Hindlimb muscle (tissue), 1 donor: ENCODE measurements at regions not wholly inside any gene's neighbourhood (a gene's known extent, or its start where the extent isn't known, plus 50 kb on each side); places are given as distances from the start of the nearest gene placed in this dataset.

Source experiments
- DNase-seq: peaks from one replicate; pipeline ENCODE4 v3.0.0-alpha.2; 2013

GRCh38 chr6:154561750-154562149 lies 51.3 kb upstream of the CNKSR3 start:
- no peak for DNase-seq

GRCh38 chr6:154565331-154565730 lies 54.8 kb upstream of the CNKSR3 start:
- no peak for DNase-seq

- DNase-seq: no peak
Measured at GRCh38 chr6:154566866-154567265, 56.4 kb upstream of the CNKSR3 start.

- no peak for DNase-seq
Measured at GRCh38 chr6:154567695-154568220, 57.3 kb upstream of the CNKSR3 start.

- DNase-seq: no peak
Measured at GRCh38 chr6:154569156-154569862, 58.8 kb upstream of the CNKSR3 start.

- DNase-seq: no peak
Measured at GRCh38 chr6:154570505-154570904, 60.0 kb upstream of the CNKSR3 start.

- no peak for DNase-seq
Measured at GRCh38 chr6:154572556-154572955, 62.1 kb upstream of the CNKSR3 start.

GRCh38 chr6:154578004-154578559 lies 67.6 kb upstream of the CNKSR3 start:
- no peak for DNase-seq

GRCh38 chr6:154579046-154579445 lies 68.6 kb upstream of the CNKSR3 start:
- DNase-seq: no peak

- DNase-seq: no peak
Measured at GRCh38 chr6:154579485-154579884, 69.0 kb upstream of the CNKSR3 start.

GRCh38 chr6:154580397-154581135 lies 70.1 kb upstream of the CNKSR3 start:
- DNase-seq: no peak

GRCh38 chr6:154582696-154583095 lies 72.2 kb upstream of the CNKSR3 start:
- no peak for DNase-seq

- DNase-seq: no peak
Measured at GRCh38 chr6:154583546-154584188, 73.2 kb upstream of the CNKSR3 start.

- DNase-seq: no peak
Measured at GRCh38 chr6:154590756-154591155, 80.3 kb upstream of the CNKSR3 start.

GRCh38 chr6:154591234-154591633 lies 80.7 kb upstream of the CNKSR3 start:
- DNase-seq: no peak

GRCh38 chr6:154592199-154592860 lies 81.8 kb upstream of the CNKSR3 start:
- no peak for DNase-seq

GRCh38 chr6:154593122-154593521 lies 82.6 kb upstream of the CNKSR3 start:
- DNase-seq: no peak

- no peak for DNase-seq
Measured at GRCh38 chr6:154594496-154595198, 84.2 kb upstream of the CNKSR3 start.

- peak; percentile 42 for DNase-seq
Measured at GRCh38 chr6:154595538-154595937, 85.1 kb upstream of the CNKSR3 start.

GRCh38 chr6:154596009-154596408 lies 85.5 kb upstream of the CNKSR3 start:
- DNase-seq: no peak

- no peak for DNase-seq
Measured at GRCh38 chr6:154596701-154597100, 86.2 kb upstream of the CNKSR3 start.

- no peak for DNase-seq
Measured at GRCh38 chr6:154598399-154598798, 87.9 kb upstream of the CNKSR3 start.
